K562 (cell line): ENCODE measurements at regions not wholly inside any gene's neighbourhood (a gene's known extent, or its start where the extent isn't known, plus 50 kb on each side); places are given as distances from the start of the nearest gene placed in this dataset.

Source experiments
- ATAC-seq: fragments of 200-7000 bp; cut with Tn5 transposase; 3 replicates; pipeline ENCODE4 v1.9.1; 2020; ENCODE audit warnings: moderate library complexity
- BruUV-seq: library from RNA; stranded (reverse); fragments of 400-500 nt; replicated peaks from 2 replicates; lab custom pipeline; 2021; lab: Mats Ljungman, UMichigan
- CTCF ChIA-PET: fragments of 300-600 bp; formaldehyde crosslinking; extraction: SDS; loops from one replicate; lab custom pipeline; 2021; ENCODE audit warnings: low intra/inter-chr PET ratio; lab: Yijun Ruan, JAX
- POLR2A ChIA-PET: fragments of 300-600, 350-650 bp; sonication (Branson Sonifier 250); formaldehyde crosslinking; extraction: SDS; loops from one replicate; lab custom pipeline; 2021; ENCODE audit warnings: antibody characterized with exemption, inconsistent platforms; lab: Yijun Ruan, JAX
- DNase-seq, 4 experiments: peaks; one replicate each; pipeline versions ENCODE4 v3.0.0 to v3.0.0-alpha.2; 2011 to 2018; ENCODE audit warnings: low spot score in 3 of 4, mixed read lengths in 3 of 4; ENCODE audit errors: extremely low read depth in 1 of 4
- FAIRE-seq: peaks from 2 replicates; lab custom pipeline; 2011; peaks lifted over from hg19 to GRCh38; lab: Jason Lieb, UNC
- H2AFZ ChIP-seq: 2 replicates; pipeline ENCODE4 v1.6.0; 2011; ENCODE audit warnings: low read depth, low read length, control low read depth, inconsistent platforms
- H3K27ac ChIP-seq: fragments of 200-600 bp; 3 replicates; pipeline ENCODE4 v1.8.0; 2011; ENCODE audit warnings: low read depth, mild to moderate bottlenecking, control low read depth, inconsistent platforms, low read length, moderate library complexity, mixed read lengths; ENCODE audit errors: extremely low read depth
- H3K27me3 ChIP-seq, 2 experiments: fragments of 300-600 bp in 1 of 2; 2 replicates in 1 of 2; 3 replicates in 1 of 2; pipeline versions ENCODE4 v1.6.0 to v1.8.0; 2011; ENCODE audit warnings: inconsistent platforms in 2 of 2, low read length in 2 of 2, mild to moderate bottlenecking in 1 of 2, mixed read lengths in 1 of 2, moderate library complexity in 1 of 2; ENCODE audit not compliant: control insufficient read depth in 2 of 2, insufficient read depth in 2 of 2
- H3K36me3 ChIP-seq: fragments of 300-600 bp; 3 replicates; pipeline ENCODE4 v1.8.0; 2011; ENCODE audit warnings: mild to moderate bottlenecking, low read length, inconsistent platforms; ENCODE audit not compliant: control insufficient read depth, insufficient read depth
- H3K4me1 ChIP-seq, 2 experiments: fragments of 200-600 bp in 1 of 2; replicated peaks in 1 of 2; 2 replicates in 1 of 2; 3 replicates in 1 of 2; pipeline versions ENCODE4 v1.5.1 to v1.8.0; 2011; ENCODE audit warnings: inconsistent platforms in 2 of 2, low read length in 2 of 2, mild to moderate bottlenecking in 1 of 2, mixed read lengths in 1 of 2, moderate library complexity in 1 of 2; ENCODE audit not compliant: control insufficient read depth in 2 of 2, insufficient read depth in 2 of 2
- H3K4me2 ChIP-seq: 2 replicates; pipeline ENCODE4 v1.6.1; 2011; ENCODE audit warnings: low read length, control low read depth, inconsistent platforms, mixed read lengths; ENCODE audit not compliant: insufficient read depth
- H3K4me3 ChIP-seq: fragments of 200-600 bp; sonication (generic), shearing (Covaris generic); 2 replicates; pipeline ENCODE4 v1.5.1; 2016; ENCODE audit warnings: control low read depth, inconsistent platforms
- H3K79me2 ChIP-seq: fragments of 200-600 bp; 3 replicates; pipeline ENCODE4 v1.8.0; 2011; ENCODE audit warnings: low read length, inconsistent platforms; ENCODE audit not compliant: control insufficient read depth, insufficient read depth
- H3K9ac ChIP-seq, 2 experiments: 2 replicates each; pipeline versions ENCODE4 v1.6.0 to v1.6.1; 2011; ENCODE audit warnings: low read depth in 2 of 2, low read length in 2 of 2, control low read depth in 1 of 2, inconsistent platforms in 1 of 2, mild to moderate bottlenecking in 1 of 2, mixed read lengths in 1 of 2; ENCODE audit not compliant: insufficient read depth in 1 of 2
- H3K9me1 ChIP-seq: one replicate; pipeline ENCODE4 v1.6.0; 2011; ENCODE audit warnings: inconsistent platforms, mild to moderate bottlenecking, low read length, moderate library complexity; ENCODE audit not compliant: control insufficient read depth, insufficient read depth
- H3K9me3 ChIP-seq: replicated peaks from 2 replicates; pipeline ENCODE4 v1.5.1; 2011; ENCODE audit warnings: low read depth, low read length, inconsistent platforms; ENCODE audit not compliant: control insufficient read depth, insufficient read depth
- H4K20me1 ChIP-seq: replicated peaks from 2 replicates; pipeline ENCODE4 v1.6.1; 2011; ENCODE audit warnings: low read length, inconsistent platforms, mixed read lengths; ENCODE audit not compliant: control insufficient read depth, insufficient read depth
- CBFA2T3 ChIP-seq: fragments of 450-650 bp; IDR thresholded peaks from 2 replicates; pipeline ENCODE4 v1.6.1; 2017
- CHD2 ChIP-seq: IDR thresholded peaks from 2 replicates; pipeline ENCODE4 v1.6.1; 2011; ENCODE audit warnings: low read depth, low read length
- CREB5 ChIP-seq: fragments of 250-450 bp; sonication (Bioruptor Pico); IDR thresholded peaks from 2 replicates; pipeline ENCODE4 v1.5.0; 2020; ENCODE audit warnings: mild to moderate bottlenecking
- CSDE1 ChIP-seq, 2 experiments: fragments of 450-650 bp; IDR thresholded peaks; 2 replicates each; pipeline ENCODE4 v1.6.1; 2016; ENCODE audit warnings: mild to moderate bottlenecking in 1 of 2
- WHSC1 ChIP-seq: IDR thresholded peaks from one replicate; pipeline ENCODE4 v1.6.1; 2012; ENCODE audit warnings: low read length, control low read depth, inconsistent platforms
- ZNF24 ChIP-seq: fragments of 450-650 bp; IDR thresholded peaks from 2 replicates; pipeline ENCODE4 v1.6.1; 2016
- WGBS: fragments of 100-300 bp; shearing (Covaris generic); methylation state at CpG from one replicate; pipeline ENCODE4 v1.1.6; 2016; ENCODE audit warnings: low coverage, mixed read lengths; ENCODE audit not compliant: insufficient coverage; ENCODE audit errors: missing lambda C conversion rate; 5-methylcytosine and 5-hydroxymethylcytosine counted together
- in situ Hi-C: fragments of 300-500 bp; cut with MboI; formaldehyde crosslinking; loops from 4 replicates; pipeline ENCODE4 v1.15.0; 2018; ENCODE audit warnings: inconsistent platforms, mixed read lengths
- intact Hi-C: fragments of 100-400 bp; cut with micrococcal nuclease; formaldehyde crosslinking; loops from 2 replicates; pipeline ENCODE4 v1.14.2; 2022
- TF ChIP-seq, protein P1 (sequence below): IDR thresholded peaks from 2 replicates; pipeline ENCODE4 v1.6.1; 2016; ENCODE audit warnings: missing genetic modification characterization, missing compliant biosample characterization
- TF ChIP-seq, protein P2 (sequence below), 2 experiments: fragments of 450-650 bp in 1 of 2; sonication (generic) in 1 of 2; formaldehyde crosslinking; conservative IDR thresholded peaks; 2 replicates each; pipeline versions ENCODE4 v1.4.0 to v1.8.1; 2020 to 2022; ENCODE audit warnings: mild to moderate bottlenecking in 1 of 2, missing genetic modification reagents in 1 of 2

- H4K20me1 ChIP-seq = no peaks in the 10 kb centered on the region
- H3K4me3 ChIP-seq = no peak overlapping the region
- no peak for ATAC-seq
- DNase-seq = no peak
- no peak overlapping the region for H3K4me2 ChIP-seq
- no peaks in the 10 kb centered on the region for H3K4me1 ChIP-seq
- intact Hi-C loops (no loop called here), in situ Hi-C loops (no loop called here)
- no peak for FAIRE-seq
- 0% methylated on average over 2 of the region's 2 CpGs for WGBS
- no peaks in the 10 kb centered on the region for H3K36me3 ChIP-seq
- no peak overlapping the region for H3K9ac ChIP-seq
- no peaks in the 10 kb centered on the region for H3K9me3 ChIP-seq
- ChIA-PET CTCF (no interaction called here), POLR2A (no interaction called here)
- H3K79me2 ChIP-seq = no peaks in the 10 kb centered on the region
- no TSS peak for BruUV-seq
- no peaks in the 10 kb centered on the region for H3K27me3 ChIP-seq
- no peak overlapping the region for H2AFZ ChIP-seq
- no peak overlapping the region for H3K27ac ChIP-seq
- H3K9me1 ChIP-seq = no peaks in the 10 kb centered on the region
- no peak for TF ChIP-seq CBFA2T3
- TF ChIP-seq ZNF24 = no peak
- TF ChIP-seq, protein P1, sequence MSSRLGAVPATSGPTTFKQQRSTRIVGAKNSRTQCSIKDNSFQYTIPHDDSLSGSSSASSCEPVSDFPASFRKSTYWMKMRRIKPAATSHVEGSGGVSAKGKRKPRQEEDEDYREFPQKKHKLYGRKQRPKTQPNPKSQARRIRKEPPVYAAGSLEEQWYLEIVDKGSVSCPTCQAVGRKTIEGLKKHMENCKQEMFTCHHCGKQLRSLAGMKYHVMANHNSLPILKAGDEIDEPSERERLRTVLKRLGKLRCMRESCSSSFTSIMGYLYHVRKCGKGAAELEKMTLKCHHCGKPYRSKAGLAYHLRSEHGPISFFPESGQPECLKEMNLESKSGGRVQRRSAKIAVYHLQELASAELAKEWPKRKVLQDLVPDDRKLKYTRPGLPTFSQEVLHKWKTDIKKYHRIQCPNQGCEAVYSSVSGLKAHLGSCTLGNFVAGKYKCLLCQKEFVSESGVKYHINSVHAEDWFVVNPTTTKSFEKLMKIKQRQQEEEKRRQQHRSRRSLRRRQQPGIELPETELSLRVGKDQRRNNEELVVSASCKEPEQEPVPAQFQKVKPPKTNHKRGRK (tag) = no peak
- no peak for TF ChIP-seq WHSC1
- no peak for TF ChIP-seq CREB5 (CRISPR knock-in tag)
- TF ChIP-seq CHD2 = no peak
- TF ChIP-seq, protein P2, sequence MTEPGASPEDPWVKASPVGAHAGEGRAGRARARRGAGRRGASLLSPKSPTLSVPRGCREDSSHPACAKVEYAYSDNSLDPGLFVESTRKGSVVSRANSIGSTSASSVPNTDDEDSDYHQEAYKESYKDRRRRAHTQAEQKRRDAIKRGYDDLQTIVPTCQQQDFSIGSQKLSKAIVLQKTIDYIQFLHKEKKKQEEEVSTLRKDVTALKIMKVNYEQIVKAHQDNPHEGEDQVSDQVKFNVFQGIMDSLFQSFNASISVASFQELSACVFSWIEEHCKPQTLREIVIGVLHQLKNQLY (CRISPR knock-in tag; conservative IDR thresholded peaks at IDR 0.05) = no peak
- no peak for TF ChIP-seq CSDE1 (IDR thresholded peaks at IDR 0.05)
Observed at GRCh38 chr13:47503475-47503874, 497.6 kb downstream of the SUCLA2 start.
